Large intestine (tissue), 3 donors: ENCODE measurements at regions not wholly inside any gene's neighbourhood (a gene's known extent, or its start where the extent isn't known, plus 50 kb on each side); places are given as distances from the start of the nearest gene placed in this dataset.
A peak's percentile ranks its signal among the peaks of the same experiment; 100 is the strongest.

Source experiments
- DNase-seq, 2 donors: peaks; one replicate each; pipeline versions ENCODE4 v3.0.0 to v3.0.0-alpha.2; 2013
- H3K27ac ChIP-seq: one replicate; pipeline ENCODE4 v1.5.1; 2013; ENCODE audit warnings: low read length
- H3K27me3 ChIP-seq: 2 replicates; pipeline ENCODE4 v1.6.1; 2013; ENCODE audit warnings: low read length; ENCODE audit not compliant: control insufficient read depth, insufficient read depth
- H3K36me3 ChIP-seq: 2 replicates; pipeline ENCODE4 v1.6.1; 2013; ENCODE audit warnings: low read length; ENCODE audit not compliant: control insufficient read depth, insufficient read depth
- H3K4me1 ChIP-seq: one replicate; pipeline ENCODE4 v1.6.1; 2013; ENCODE audit warnings: low read length; ENCODE audit not compliant: control insufficient read depth, insufficient read depth
- H3K4me3 ChIP-seq: one replicate; pipeline ENCODE4 v1.5.1; 2013; ENCODE audit warnings: low read length
- H3K9me3 ChIP-seq: one replicate; pipeline ENCODE4 v1.6.1; 2013; ENCODE audit warnings: mild to moderate bottlenecking, low read depth, low read length, moderate library complexity; ENCODE audit not compliant: control insufficient read depth
- WGBS: methylation state at CpG from one replicate; pipeline ENCODE4 v1.1.5; 2013; ENCODE audit warnings: low lambda C conversion rate; ENCODE audit not compliant: insufficient coverage; 5-methylcytosine and 5-hydroxymethylcytosine counted together

DNA sequence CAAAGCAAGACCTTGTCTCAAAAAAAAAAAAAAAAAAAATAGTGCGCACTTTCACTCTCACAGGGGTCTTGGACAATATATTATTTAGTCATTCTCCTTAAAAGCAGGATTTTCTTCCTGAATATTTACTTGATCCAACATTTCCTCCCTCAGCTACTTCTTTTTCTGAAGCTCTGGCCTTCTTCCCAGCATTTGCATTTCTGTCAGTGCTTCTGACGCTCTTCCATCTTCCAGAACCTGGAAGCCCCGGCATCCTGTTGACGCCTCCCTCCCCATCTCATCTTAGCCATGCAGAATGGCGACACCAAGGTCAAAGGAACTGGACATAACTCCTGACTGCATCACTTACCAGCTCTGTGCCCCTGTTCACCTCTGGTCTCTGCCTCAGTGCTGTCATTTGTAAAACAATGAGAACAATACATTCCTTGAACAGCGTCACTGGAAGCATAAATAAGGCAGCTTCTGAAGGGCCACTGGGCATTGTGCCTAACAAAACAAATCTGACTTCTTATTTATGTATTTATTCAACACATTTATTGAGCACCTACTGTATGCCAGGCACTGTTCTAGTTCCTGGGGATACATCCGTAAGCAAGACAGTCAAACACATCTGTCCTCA is 90.9 kb upstream of the MDM1 start:
- Histone ChIP-seq H3K27ac (no peak overlapping the region), H3K27me3 (no peaks in the 10 kb centered on the region), H3K9me3 (no peaks in the 10 kb centered on the region), H3K4me3 (no peak overlapping the region), H3K36me3 (no peaks in the 10 kb centered on the region), H3K4me1 (peaks cover under 1% of the 10 kb centered on the region)
- 100% methylated on average over 2 of the region's 7 CpGs for WGBS
- no peak for DNase-seq

DNA sequence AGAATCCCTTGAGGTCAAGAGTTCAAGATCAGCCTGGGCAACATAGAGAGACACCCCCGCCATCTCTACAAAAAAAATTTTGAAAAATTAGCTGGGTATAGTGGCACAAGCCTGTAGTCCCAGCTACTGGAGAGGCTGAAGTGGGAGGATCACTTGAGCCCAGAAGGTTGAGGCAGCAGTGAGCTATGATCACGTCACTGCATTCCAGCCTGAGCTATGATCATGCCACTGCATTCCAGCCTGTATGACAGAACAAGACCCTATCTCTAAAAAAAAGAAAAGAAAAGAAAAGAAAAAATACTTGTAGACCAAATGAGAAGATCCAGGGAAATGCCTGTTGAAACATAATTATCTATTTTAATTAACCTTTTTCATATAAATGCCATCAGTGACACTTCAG is 93.8 kb upstream of the MDM1 start:
- DNase-seq: no peak
- Histone ChIP-seq H3K36me3 (no peaks in the 10 kb centered on the region), H3K4me1 (peaks cover 16% of the 10 kb centered on the region), H3K27ac (no peak overlapping the region), H3K9me3 (no peaks in the 10 kb centered on the region), H3K27me3 (no peaks in the 10 kb centered on the region), H3K4me3 (no peak overlapping the region)
- no CpG with 5 or more reads among the region's 2 CpGs for WGBS

DNA sequence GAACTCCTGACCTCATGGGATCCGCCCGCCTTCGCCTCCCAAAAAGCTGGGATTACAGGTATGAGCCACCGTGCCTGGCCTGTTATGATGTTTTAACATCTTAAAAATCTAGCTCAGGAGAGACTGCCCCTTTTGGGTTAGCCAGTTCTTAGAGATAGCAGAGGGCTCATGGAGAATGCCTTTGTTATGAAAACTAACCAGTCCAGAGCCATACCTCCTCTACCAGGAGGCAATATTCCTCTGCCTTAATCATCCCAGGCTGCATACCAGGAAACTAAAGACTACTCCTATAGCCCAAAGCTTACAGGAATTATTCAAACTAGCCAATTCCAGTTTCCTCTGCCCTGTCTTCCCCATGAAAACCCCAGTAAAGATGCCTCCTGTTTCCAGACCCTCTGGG is 96.0 kb upstream of the MDM1 start:
- Histone ChIP-seq H3K4me3 (no peak overlapping the region), H3K36me3 (no peaks in the 10 kb centered on the region), H3K9me3 (no peaks in the 10 kb centered on the region), H3K27ac (no peak overlapping the region), H3K4me1 (peaks cover 16% of the 10 kb centered on the region), H3K27me3 (no peaks in the 10 kb centered on the region)
- no CpG with 5 or more reads among the region's 4 CpGs for WGBS
- no peak for DNase-seq

DNA sequence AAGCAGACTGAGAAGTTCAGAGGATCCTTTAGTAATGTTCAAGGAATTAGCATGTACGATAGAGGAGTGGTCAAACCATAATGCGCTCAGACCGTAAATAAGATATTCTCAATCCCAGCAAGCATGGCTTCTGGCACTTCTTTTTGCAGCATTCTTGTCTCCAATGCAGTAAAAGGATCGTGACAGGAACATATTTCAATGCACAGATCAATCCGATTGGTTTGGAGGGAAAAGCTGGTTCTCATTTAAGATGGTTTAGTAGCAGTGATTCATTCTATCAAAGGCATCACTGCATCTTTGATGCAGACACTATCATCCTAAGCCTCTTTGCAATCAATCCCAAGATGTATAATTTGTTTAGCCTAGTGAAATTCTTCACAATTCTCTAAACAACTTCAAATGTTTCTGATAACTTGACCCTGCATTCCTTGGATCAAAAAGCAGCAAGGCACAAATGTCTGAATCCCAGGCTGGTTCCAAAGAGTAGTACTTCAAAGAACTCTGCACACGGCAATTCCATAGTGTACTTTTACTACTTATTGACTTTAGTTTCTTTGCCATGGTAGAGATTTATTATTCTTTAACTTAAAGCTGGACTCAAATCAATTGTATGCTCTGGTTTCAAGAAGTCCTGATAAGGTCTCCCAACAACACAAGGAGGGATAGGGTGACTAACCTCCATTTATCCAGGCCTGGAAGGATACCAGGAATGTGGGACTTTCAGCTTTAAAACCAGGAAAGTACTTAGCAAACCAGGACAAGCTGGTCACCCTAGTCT is 96.8 kb upstream of the MDM1 start:
- peak; percentile 39 to 78 for DNase-seq
- peak overlapping the region; percentile 30 for H3K27ac ChIP-seq
- WGBS: no CpG with 5 or more reads among the region's 6 CpGs

DNA sequence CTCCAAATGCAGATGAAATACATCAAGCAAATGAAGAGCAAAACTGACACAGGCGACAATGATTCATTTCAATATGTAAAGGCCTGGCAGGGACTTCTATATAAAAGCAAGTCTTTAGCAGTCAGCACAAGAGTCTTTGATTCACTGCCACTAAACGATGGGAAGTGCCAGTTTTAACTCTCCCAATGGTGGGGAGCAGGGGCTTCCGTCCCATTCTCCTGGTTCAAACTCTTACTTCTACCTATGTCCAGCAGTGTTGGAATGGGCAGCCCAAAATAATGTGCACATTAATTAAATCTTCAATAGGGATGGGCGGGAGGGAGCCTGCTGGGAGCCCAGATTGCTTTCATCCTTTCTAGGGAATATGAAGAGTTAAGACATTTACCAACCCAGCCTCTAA is 97.5 kb upstream of the MDM1 start:
- 100% methylated on average over 1 of the region's 4 CpGs for WGBS
- H3K4me1 ChIP-seq: peaks cover 16% of the 10 kb centered on the region
- H3K27me3 ChIP-seq: no peaks in the 10 kb centered on the region
- H3K9me3 ChIP-seq: no peaks in the 10 kb centered on the region
- H3K36me3 ChIP-seq: no peaks in the 10 kb centered on the region
- no peak overlapping the region for H3K4me3 ChIP-seq
- no peak for DNase-seq
- H3K27ac ChIP-seq: no peak overlapping the region

More for the DNA sequence above, 96.8 kb upstream of the MDM1 start:
- Histone ChIP-seq H3K4me3 (no peak overlapping the region), H3K9me3 (no peaks in the 10 kb centered on the region), H3K36me3 (no peaks in the 10 kb centered on the region), H3K4me1 (peaks cover 16% of the 10 kb centered on the region), H3K27me3 (no peaks in the 10 kb centered on the region)

DNA sequence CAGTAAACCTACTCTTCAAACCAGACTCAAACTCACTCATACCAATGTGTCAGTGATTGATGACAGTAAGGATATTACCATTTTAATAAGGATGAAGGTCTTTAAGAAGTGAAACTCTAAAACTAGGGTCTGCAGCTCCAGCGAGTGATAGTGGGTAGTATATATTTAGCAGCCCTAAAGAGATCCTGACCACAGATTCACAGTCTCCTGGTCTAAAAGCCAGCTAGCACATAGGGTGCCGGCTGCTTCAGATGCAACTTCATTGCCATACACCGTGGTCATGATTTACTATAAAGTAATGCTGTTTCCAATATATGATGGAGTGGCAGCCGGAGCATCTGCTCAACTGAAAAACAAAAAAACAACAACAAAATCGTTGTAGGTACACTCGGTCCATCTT is 99.6 kb upstream of the MDM1 start:
- WGBS: no CpG with 5 or more reads among the region's 6 CpGs

DNA sequence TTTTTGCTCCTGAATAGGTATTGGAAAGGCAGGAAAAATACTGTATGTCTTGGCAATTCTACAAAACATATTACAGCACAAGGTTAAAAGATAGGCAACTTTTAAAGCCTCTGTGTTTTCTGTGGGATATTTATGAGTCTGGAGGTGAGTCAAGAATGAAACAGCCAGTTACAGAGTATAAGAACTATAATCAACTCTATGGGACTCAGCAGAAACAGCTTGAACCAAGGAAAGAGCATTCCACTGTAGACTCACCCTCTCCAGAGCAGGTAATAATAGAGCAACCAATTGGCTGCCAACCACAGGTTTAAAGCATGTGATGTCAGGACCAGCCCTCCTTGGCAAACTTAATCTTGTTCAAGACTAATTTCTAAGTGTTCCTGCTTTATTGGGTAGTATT is 100.5 kb upstream of the MDM1 start:
- DNase-seq: no peak
- no peaks in the 10 kb centered on the region for H3K27me3 ChIP-seq
- no peaks in the 10 kb centered on the region for H3K9me3 ChIP-seq
- no peaks in the 10 kb centered on the region for H3K36me3 ChIP-seq
- no peak overlapping the region for H3K4me3 ChIP-seq
- no peak overlapping the region for H3K27ac ChIP-seq
- H3K4me1 ChIP-seq: peaks cover 16% of the 10 kb centered on the region

More for the DNA sequence above, 99.6 kb upstream of the MDM1 start:
- no peaks in the 10 kb centered on the region for H3K9me3 ChIP-seq
- no peak for DNase-seq
- no peak overlapping the region for H3K27ac ChIP-seq
- no peak overlapping the region for H3K4me3 ChIP-seq
- no peaks in the 10 kb centered on the region for H3K36me3 ChIP-seq
- no peaks in the 10 kb centered on the region for H3K27me3 ChIP-seq
- H3K4me1 ChIP-seq: peaks cover 16% of the 10 kb centered on the region

DNA sequence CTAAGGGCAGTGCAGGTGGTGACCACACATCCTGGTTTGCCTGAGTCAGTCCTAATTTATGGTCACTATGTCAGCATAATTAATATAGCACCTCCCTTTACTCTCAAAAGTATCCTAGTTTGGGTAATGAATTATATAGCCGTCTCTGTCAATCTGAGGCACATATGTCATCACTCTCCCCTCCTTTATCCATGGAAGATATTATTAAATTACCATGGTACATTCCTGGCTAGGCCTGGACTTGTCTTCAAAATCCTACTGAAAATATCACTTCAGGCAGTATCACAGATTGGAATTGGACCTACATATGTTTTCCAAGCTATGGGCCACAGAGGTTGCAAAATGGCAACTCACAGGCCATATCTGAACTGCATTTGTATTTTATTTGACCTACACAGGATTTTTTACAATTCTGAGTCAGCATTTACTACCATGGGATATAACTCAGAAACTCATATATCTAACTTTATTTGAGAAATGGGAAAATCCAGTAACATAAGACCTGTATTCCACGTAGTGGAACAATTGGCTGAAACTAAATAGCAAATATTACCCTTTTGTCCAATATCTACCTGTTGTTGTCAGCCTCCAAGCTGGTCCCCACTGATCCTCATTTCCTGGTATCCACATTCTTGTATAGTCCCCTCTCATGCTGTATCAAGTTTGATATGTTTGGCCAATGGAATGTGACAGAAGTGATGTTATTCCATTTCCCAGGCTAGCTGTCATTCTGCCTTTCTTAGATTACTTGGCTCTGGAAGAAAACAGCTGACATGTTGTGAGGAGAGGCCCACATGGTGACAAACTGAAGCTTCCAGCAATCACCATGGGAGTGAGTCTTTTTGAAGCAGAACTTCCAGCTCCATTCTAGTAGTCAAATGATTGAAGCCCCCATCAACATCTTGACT is 102.5 kb upstream of the MDM1 start:
- peaks cover 2% of the 10 kb centered on the region for H3K4me1 ChIP-seq
- WGBS: no CpG with 5 or more reads among the region's 2 CpGs
- no peaks in the 10 kb centered on the region for H3K27me3 ChIP-seq
- H3K36me3 ChIP-seq: no peaks in the 10 kb centered on the region
- no peak for DNase-seq
- no peak overlapping the region for H3K4me3 ChIP-seq
- H3K27ac ChIP-seq: no peak overlapping the region
- H3K9me3 ChIP-seq: no peaks in the 10 kb centered on the region

DNA sequence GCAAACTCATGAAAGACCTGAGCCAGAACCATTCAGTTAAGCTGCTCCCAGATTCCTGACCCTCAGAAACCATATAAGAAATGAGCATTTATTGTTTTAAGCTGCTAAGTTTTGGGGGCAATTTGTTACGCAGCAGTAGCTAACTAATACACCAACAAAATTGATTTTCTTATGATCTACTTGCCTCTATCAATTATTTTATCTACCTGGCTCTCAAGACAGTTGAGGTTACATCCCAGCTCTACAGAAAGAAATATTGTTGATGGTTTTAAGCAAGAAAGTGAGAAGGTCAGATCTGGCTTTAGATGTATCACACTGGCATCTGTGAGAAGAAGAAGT is 103.1 kb upstream of the MDM1 start:
- WGBS: no CpG with 5 or more reads among the region's 1 CpG
- Histone ChIP-seq H3K9me3 (no peaks in the 10 kb centered on the region), H3K27ac (no peak overlapping the region), H3K4me3 (no peak overlapping the region), H3K36me3 (no peaks in the 10 kb centered on the region), H3K27me3 (no peaks in the 10 kb centered on the region), H3K4me1 (no peaks in the 10 kb centered on the region)
- no peak for DNase-seq

DNA sequence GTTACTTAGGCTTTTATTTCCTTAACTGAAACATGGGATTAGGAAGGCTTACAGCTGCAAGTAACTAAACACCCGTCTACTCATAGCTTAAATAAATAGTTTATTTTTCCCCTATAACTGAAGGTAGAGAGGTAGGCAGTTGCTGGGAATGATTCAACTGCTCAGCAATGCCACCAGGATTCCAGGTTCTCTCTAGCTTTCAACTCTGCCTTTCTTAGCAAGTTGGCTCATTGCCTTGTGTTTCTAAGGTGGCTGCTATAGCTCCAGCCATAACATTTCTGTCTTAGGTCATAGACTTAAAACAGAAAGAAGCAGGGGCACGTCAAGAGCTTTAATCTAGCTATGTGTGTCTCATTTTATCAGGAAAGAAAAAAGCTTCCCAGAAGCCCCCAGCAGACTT is 103.7 kb upstream of the MDM1 start:
- Histone ChIP-seq H3K4me3 (no peak overlapping the region), H3K36me3 (no peaks in the 10 kb centered on the region), H3K9me3 (no peaks in the 10 kb centered on the region), H3K4me1 (no peaks in the 10 kb centered on the region), H3K27me3 (no peaks in the 10 kb centered on the region), H3K27ac (no peak overlapping the region)
- no CpG with 5 or more reads among the region's 2 CpGs for WGBS
- no peak for DNase-seq
